ENCODE measurements at regions not wholly inside any gene's neighbourhood (a gene's known extent, or its start where the extent isn't known, plus 50 kb on each side); places are given as distances from the start of the nearest gene placed in this dataset.

- TF ChIP-seq CTCF (optimal IDR thresholded peaks at IDR 0.05 in 1 of 3, IDR thresholded peaks at IDR 0.05 in 1 of 3, conservative IDR thresholded peaks at IDR 0.05 in 1 of 3; ENCODE audit: extremely low read depth in 1 of 3, insufficient read depth in 2 of 3, low read length in 3 of 3) (no peak), EZH2 (IDR thresholded peaks at IDR 0.05; ENCODE audit: low read length) (no peak)
These were observed 201.3 kb upstream of the SEMA3C start for GRCh38 chr7:81120111-81120510.
